ENCODE measurements at regions not wholly inside any gene's neighbourhood (a gene's known extent, or its start where the extent isn't known, plus 50 kb on each side); places are given as distances from the start of the nearest gene placed in this dataset.

- H3K9me3 ChIP-seq: no peaks in the 10 kb centered on the region
- H3K27me3 ChIP-seq: no peaks in the 10 kb centered on the region
- H3K4me3 ChIP-seq: no peak overlapping the region
- DNase-seq: no peak
- H3K27ac ChIP-seq: no peak overlapping the region
- H3K4me1 ChIP-seq: no peaks in the 10 kb centered on the region
- no peaks in the 10 kb centered on the region for H3K36me3 ChIP-seq
- no peak overlapping the region for H3K9ac ChIP-seq (ENCODE audit: low read depth in 2 of 2, low read length in 2 of 2)
- no peak for TF ChIP-seq CTCF (IDR thresholded peaks at IDR 0.05)
- intact Hi-C loops (cut with DNase I): no loop called here
Measured at GRCh38 chr20:6604179-6604578, 163.3 kb upstream of the BMP2 start.

- intact Hi-C loops (cut with DNase I): no loop called here
- no peak overlapping the region for H3K27ac ChIP-seq
Measured at GRCh38 chr20:6599876-6600735, 167.4 kb upstream of the BMP2 start.

GRCh38 chr20:6595704-6596103 lies 171.8 kb upstream of the BMP2 start:
- Histone ChIP-seq H3K9ac (ENCODE audit: low read depth in 2 of 2, low read length in 2 of 2) (no peak overlapping the region), H3K27me3 (no peaks in the 10 kb centered on the region), H3K9me3 (no peaks in the 10 kb centered on the region), H3K27ac (no peak overlapping the region), H3K36me3 (no peaks in the 10 kb centered on the region), H3K4me1 (no peaks in the 10 kb centered on the region), H3K4me3 (no peak overlapping the region)
- no peak for DNase-seq
- no peak for TF ChIP-seq CTCF (IDR thresholded peaks at IDR 0.05)
- intact Hi-C loops (cut with DNase I): no loop called here

More at GRCh38 chr20:6599876-6600735, 167.4 kb upstream of the BMP2 start:
- H3K36me3 ChIP-seq: no peaks in the 10 kb centered on the region
- H3K9me3 ChIP-seq: no peaks in the 10 kb centered on the region
- H3K4me1 ChIP-seq: no peaks in the 10 kb centered on the region
- no peaks in the 10 kb centered on the region for H3K27me3 ChIP-seq
- no peak overlapping the region for H3K9ac ChIP-seq (ENCODE audit: low read depth in 2 of 2, low read length in 2 of 2)
- H3K4me3 ChIP-seq: no peak overlapping the region
- no peak for DNase-seq
- TF ChIP-seq CTCF (IDR thresholded peaks at IDR 0.05): no peak

- no peak for TF ChIP-seq CTCF (IDR thresholded peaks at IDR 0.05)
- intact Hi-C loops (cut with DNase I): loop anchor here (5.0 kb wide), 1 partner anchor 41 kb away; no protein-coding TSS in a partner anchor
- peak; percentile 52 for DNase-seq
- no peaks in the 10 kb centered on the region for H3K36me3 ChIP-seq
- no peaks in the 10 kb centered on the region for H3K4me1 ChIP-seq
- H3K9me3 ChIP-seq: no peaks in the 10 kb centered on the region
- no peaks in the 10 kb centered on the region for H3K27me3 ChIP-seq
- H3K4me3 ChIP-seq: no peak overlapping the region
- no peak overlapping the region for H3K27ac ChIP-seq
- no peak overlapping the region for H3K9ac ChIP-seq (ENCODE audit: low read depth in 2 of 2, low read length in 2 of 2)
Measured at GRCh38 chr20:6590891-6591637, 176.4 kb upstream of the BMP2 start.

- peak; percentile 22 for DNase-seq
- intact Hi-C loops (cut with DNase I): loop anchor here (10.0 kb wide), 1 partner anchor 697 kb away; no protein-coding TSS in a partner anchor
- Histone ChIP-seq H3K27ac (no peak overlapping the region), H3K36me3 (no peaks in the 10 kb centered on the region), H3K4me3 (no peak overlapping the region), H3K9me3 (no peaks in the 10 kb centered on the region), H3K27me3 (no peaks in the 10 kb centered on the region), H3K9ac (ENCODE audit: low read depth in 2 of 2, low read length in 2 of 2) (no peak overlapping the region), H3K4me1 (no peaks in the 10 kb centered on the region)
- TF ChIP-seq CTCF (IDR thresholded peaks at IDR 0.05): no peak
Measured at GRCh38 chr20:6588296-6588695, 179.2 kb upstream of the BMP2 start.

Measured in colonic mucosa (tissue), 4 donors.